Transverse colon (tissue), 4 donors: ENCODE measurements at regions not wholly inside any gene's neighbourhood (a gene's known extent, or its start where the extent isn't known, plus 50 kb on each side); places are given as distances from the start of the nearest gene placed in this dataset.

Source experiments
- DNase-seq: peaks from one replicate; pipeline ENCODE4 v3.0.0-alpha.2; 2019
- H3K27ac ChIP-seq, 4 donors: fragments of 200-600 bp; sonication (generic); 2 replicates each; pipeline ENCODE4 v1.5.1; 2016 to 2018; ENCODE audit warnings: inconsistent platforms in 4 of 4
- H3K27me3 ChIP-seq: fragments of 200-600 bp; sonication (generic); 2 replicates; pipeline ENCODE4 v1.5.1; 2017; ENCODE audit warnings: inconsistent platforms
- H3K36me3 ChIP-seq, 4 donors: fragments of 200-600 bp; sonication (generic); 2 replicates each; pipeline ENCODE4 v1.5.1; 2017 to 2019; ENCODE audit warnings: inconsistent platforms in 4 of 4
- H3K4me1 ChIP-seq, 4 donors: fragments of 200-600 bp; sonication (generic); 2 replicates each; pipeline ENCODE4 v1.5.1; 2017 to 2020; ENCODE audit warnings: inconsistent platforms in 4 of 4
- H3K4me3 ChIP-seq, 4 donors: fragments of 200-600 bp; sonication (generic); 1 replicate in 1 of 4; 2 replicates in 3 of 4; pipeline versions ENCODE4 v1.5.1 to v1.6.1; 2017 to 2019; ENCODE audit warnings: inconsistent platforms in 4 of 4
- H3K9me3 ChIP-seq, 2 donors: fragments of 200-600 bp; sonication (generic); 2 replicates each; pipeline ENCODE4 v1.5.1; 2017 to 2019; ENCODE audit warnings: inconsistent platforms in 2 of 2
- EP300 ChIP-seq: sonication (generic); formaldehyde crosslinking; IDR thresholded peaks from one replicate; pipeline ENCODE4 v1.6.1; 2017; ENCODE audit warnings: antibody characterized with exemption, low read depth
- POLR2A ChIP-seq: fragments of 450-650 bp; IDR thresholded peaks from one replicate; pipeline ENCODE4 v1.6.1; 2016; ENCODE audit warnings: antibody characterized with exemption, mild to moderate bottlenecking, moderate library complexity
- POLR2AphosphoS5 ChIP-seq, 3 donors: sonication (generic); formaldehyde crosslinking; IDR thresholded peaks; one replicate each; pipeline ENCODE4 v1.6.1; 2016; ENCODE audit warnings: antibody characterized with exemption in 3 of 3
- WGBS, 2 donors: methylation state at CpG; one replicate each; pipeline ENCODE4 v1.1.5; 2018; ENCODE audit warnings: low coverage in 1 of 2; 5-methylcytosine and 5-hydroxymethylcytosine counted together
- in situ Hi-C, 4 donors: fragments of 200-750 bp; cut with MboI; loops; one replicate each; pipeline versions ENCODE4 v1.15.0 to v1.15.1; 2017; ENCODE audit warnings: low sequenced_read_pairs in 3 of 4, low pct_ligation_motif_present in 1 of 4, low pct_unique_long_range_greater_than_20kb in 1 of 4
- intact Hi-C: fragments of 100-400 bp; cut with DNase I; formaldehyde crosslinking; loops from one replicate; pipeline ENCODE4 v1.15.1; 2023; ENCODE audit warnings: low total_unique reads
- TF ChIP-seq, protein P1 (sequence below), 5 experiments: fragments of 200-600 bp in 3 of 5; fragments of 450-650 bp in 2 of 5; sonication (generic) in 3 of 5; IDR thresholded peaks; 1 replicate in 2 of 5; 2 replicates in 3 of 5; pipeline ENCODE4 v1.5.1; 2016 to 2017; ENCODE audit warnings: antibody characterized with exemption in 5 of 5, inconsistent platforms in 3 of 5, mild to moderate bottlenecking in 2 of 5, moderate library complexity in 1 of 5

- intact Hi-C loops: no loop called here
- TF ChIP-seq EP300 (no peak), POLR2A (no peak), POLR2AphosphoS5 (IDR thresholded peaks at IDR 0.05) (no peak)
- TF ChIP-seq, protein P1, sequence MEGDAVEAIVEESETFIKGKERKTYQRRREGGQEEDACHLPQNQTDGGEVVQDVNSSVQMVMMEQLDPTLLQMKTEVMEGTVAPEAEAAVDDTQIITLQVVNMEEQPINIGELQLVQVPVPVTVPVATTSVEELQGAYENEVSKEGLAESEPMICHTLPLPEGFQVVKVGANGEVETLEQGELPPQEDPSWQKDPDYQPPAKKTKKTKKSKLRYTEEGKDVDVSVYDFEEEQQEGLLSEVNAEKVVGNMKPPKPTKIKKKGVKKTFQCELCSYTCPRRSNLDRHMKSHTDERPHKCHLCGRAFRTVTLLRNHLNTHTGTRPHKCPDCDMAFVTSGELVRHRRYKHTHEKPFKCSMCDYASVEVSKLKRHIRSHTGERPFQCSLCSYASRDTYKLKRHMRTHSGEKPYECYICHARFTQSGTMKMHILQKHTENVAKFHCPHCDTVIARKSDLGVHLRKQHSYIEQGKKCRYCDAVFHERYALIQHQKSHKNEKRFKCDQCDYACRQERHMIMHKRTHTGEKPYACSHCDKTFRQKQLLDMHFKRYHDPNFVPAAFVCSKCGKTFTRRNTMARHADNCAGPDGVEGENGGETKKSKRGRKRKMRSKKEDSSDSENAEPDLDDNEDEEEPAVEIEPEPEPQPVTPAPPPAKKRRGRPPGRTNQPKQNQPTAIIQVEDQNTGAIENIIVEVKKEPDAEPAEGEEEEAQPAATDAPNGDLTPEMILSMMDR (IDR thresholded peaks at IDR 0.05): no peak
- Histone ChIP-seq H3K36me3 (no peaks in the 10 kb centered on the region), H3K27me3 (peaks cover 5% of the 10 kb centered on the region), H3K4me1 (peaks cover 0 to 19% (median 15%) of the 10 kb centered on the region in 4 donors), H3K4me3 (no peak overlapping the region), H3K9me3 (no peaks in the 10 kb centered on the region), H3K27ac (no peak overlapping the region)
- no peak for DNase-seq
- 60 to 71% methylated on average over 1 to 18 of the region's 19 CpGs for WGBS, 2 donors
- in situ Hi-C loops: no loop called here
Observed at GRCh38 chr22:48278620-48279460, 1516.4 kb downstream of the TBC1D22A start.

DNA sequence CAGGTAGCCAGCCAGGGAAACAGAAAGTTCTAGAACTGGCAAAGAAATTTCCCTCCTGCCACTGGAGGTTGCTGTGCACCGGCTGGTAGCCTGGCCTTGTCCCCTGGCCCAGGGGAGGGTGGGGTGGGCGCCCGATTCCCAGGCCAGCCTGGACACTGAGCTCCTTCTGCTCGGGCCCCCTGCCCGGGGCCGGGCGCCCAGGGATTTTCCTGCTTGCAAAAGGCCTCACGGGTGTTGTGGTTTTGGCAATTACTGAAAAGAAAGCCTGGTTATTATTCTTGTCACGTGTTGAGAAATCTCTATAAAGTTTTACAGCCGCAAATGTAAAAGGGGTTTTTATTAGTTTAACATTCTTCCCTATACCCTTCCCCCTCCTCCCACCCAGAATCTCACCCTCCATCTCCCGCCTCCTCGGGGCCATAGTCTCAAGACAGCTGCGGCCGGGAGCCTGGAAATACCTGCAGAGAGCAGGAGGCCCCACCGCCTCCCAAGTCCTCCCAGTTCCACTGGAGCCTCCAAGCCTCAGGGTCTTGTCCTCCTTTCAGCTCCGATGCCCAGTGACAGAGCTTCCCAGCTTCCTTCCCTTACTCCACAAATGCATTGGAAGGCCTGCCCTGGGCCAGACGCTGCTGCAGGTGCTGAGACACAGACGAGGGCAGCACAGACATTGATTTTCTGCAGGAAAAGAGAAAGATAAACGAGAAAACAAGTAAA lies 1515.6 kb downstream of the TBC1D22A start:
- intact Hi-C loops: no loop called here
- Histone ChIP-seq H3K27ac (peak overlapping the region in 1 of 4 donors; percentile 13), H3K36me3 (no peaks in the 10 kb centered on the region), H3K4me3 (no peak overlapping the region), H3K9me3 (no peaks in the 10 kb centered on the region), H3K4me1 (peaks cover 0 to 19% (median 15%) of the 10 kb centered on the region in 4 donors), H3K27me3 (no peaks in the 10 kb centered on the region)
- in situ Hi-C loops: no loop called here
- no peak for TF ChIP-seq POLR2A
- TF ChIP-seq, protein P1 (IDR thresholded peaks at IDR 0.05): no peak
- no peak for TF ChIP-seq POLR2AphosphoS5 (IDR thresholded peaks at IDR 0.05)
- TF ChIP-seq EP300: no peak
- DNase-seq: no peak
- 31% methylated on average over 19 of the region's 19 CpGs; no CpG with 5 or more reads in 1 of the 2 donors for WGBS, 2 donors

- in situ Hi-C loops: no loop called here
- no peaks in the 10 kb centered on the region for H3K9me3 ChIP-seq
Observed at GRCh38 chr22:48276994-48277867, 1514.8 kb downstream of the TBC1D22A start.

More at GRCh38 chr22:48276994-48277867, 1514.8 kb downstream of the TBC1D22A start:
- H3K36me3 ChIP-seq: no peaks in the 10 kb centered on the region
- intact Hi-C loops: no loop called here
- peak overlapping the region in 2 of 4 donors; percentile 13 to 18 for H3K27ac ChIP-seq
- H3K4me1 ChIP-seq: peaks cover 0 to 19% (median 15%) of the 10 kb centered on the region in 4 donors
- peak; percentile 34 for DNase-seq
- WGBS, 2 donors: 37% methylated on average over 19 of the region's 20 CpGs; no CpG with 5 or more reads in 1 of the 2 donors
- no peak overlapping the region for H3K4me3 ChIP-seq
- no peaks in the 10 kb centered on the region for H3K27me3 ChIP-seq
- TF ChIP-seq EP300: no peak
- TF ChIP-seq POLR2A: no peak
- no peak for TF ChIP-seq POLR2AphosphoS5 (IDR thresholded peaks at IDR 0.05)
- TF ChIP-seq, protein P1 (IDR thresholded peaks at IDR 0.05): no peak
